ENCODE measurements at regions not wholly inside any gene's neighbourhood (a gene's known extent, or its start where the extent isn't known, plus 50 kb on each side); places are given as distances from the start of the nearest gene placed in this dataset.

DNA sequence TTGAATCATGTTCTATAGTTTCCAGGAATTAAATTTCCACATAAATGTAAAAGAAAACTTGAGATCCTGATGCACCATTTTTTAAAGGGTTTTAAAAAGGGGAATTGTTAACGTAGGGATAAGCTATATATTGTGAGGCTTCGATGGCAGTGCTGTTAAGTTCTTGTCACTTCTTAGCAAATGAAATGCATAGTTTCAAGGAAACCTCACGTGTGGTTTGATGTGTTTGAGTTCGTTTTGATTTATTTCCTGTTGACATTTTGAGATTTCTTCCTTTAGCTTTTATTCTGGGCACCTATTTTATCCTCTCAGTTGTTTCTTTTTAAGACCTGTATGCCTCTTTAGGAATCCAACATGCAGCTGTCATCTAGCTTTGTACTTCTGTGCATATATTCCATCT lies 301.0 kb downstream of the DOCK8 start:
- TF ChIP-seq, protein P1, sequence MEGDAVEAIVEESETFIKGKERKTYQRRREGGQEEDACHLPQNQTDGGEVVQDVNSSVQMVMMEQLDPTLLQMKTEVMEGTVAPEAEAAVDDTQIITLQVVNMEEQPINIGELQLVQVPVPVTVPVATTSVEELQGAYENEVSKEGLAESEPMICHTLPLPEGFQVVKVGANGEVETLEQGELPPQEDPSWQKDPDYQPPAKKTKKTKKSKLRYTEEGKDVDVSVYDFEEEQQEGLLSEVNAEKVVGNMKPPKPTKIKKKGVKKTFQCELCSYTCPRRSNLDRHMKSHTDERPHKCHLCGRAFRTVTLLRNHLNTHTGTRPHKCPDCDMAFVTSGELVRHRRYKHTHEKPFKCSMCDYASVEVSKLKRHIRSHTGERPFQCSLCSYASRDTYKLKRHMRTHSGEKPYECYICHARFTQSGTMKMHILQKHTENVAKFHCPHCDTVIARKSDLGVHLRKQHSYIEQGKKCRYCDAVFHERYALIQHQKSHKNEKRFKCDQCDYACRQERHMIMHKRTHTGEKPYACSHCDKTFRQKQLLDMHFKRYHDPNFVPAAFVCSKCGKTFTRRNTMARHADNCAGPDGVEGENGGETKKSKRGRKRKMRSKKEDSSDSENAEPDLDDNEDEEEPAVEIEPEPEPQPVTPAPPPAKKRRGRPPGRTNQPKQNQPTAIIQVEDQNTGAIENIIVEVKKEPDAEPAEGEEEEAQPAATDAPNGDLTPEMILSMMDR (IDR thresholded peaks at IDR 0.05; ENCODE audit: unreplicated experiment) = no peak
- no peaks in the 10 kb centered on the region for H3K27me3 Mint-ChIP-seq
- H3K9me3 Mint-ChIP-seq (ENCODE audit: low read depth) = peaks cover 6% of the 10 kb centered on the region
- H3K27ac Mint-ChIP-seq = peak overlapping the region; percentile 9
- no peak overlapping the region for H3K4me3 Mint-ChIP-seq (ENCODE audit: low read depth)
- DNase-seq (ENCODE audit: low spot score, unreplicated experiment) = no peak
- peaks cover 48% of the 10 kb centered on the region for H3K4me1 Mint-ChIP-seq (ENCODE audit: low read depth)
- H3K36me3 Mint-ChIP-seq (ENCODE audit: insufficient read depth) = peaks cover 8% of the 10 kb centered on the region

DNA sequence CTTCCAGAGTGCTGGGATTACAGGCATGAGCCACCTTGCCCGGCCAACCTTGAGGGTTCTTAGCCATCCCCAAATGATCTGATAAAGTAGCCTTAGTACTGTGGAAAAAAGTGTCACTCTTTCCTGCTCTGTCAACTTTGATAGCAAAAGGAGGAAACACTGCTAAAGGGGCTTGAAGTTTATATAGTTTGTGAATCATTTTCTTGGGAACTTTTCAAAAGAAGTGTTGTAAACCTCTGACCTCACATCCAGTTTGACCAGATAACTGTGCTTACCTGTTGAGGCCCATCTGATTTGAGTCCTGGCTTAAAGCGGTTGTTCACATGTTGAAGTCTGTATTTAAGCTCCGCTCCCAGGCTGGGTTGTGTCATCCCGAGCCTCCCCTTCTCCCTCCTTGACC lies 303.3 kb downstream of the DOCK8 start:
- TF ChIP-seq, protein P1 (IDR thresholded peaks at IDR 0.05; ENCODE audit: unreplicated experiment) = no peak
- Mint-ChIP-seq H3K9me3 (ENCODE audit: low read depth) (peaks cover 6% of the 10 kb centered on the region), H3K27ac (peak overlapping the region; percentile 58), H3K4me1 (ENCODE audit: low read depth) (peaks cover 45% of the 10 kb centered on the region), H3K27me3 (no peaks in the 10 kb centered on the region), H3K4me3 (ENCODE audit: low read depth) (no peak overlapping the region), H3K36me3 (ENCODE audit: insufficient read depth) (peaks cover 8% of the 10 kb centered on the region)
- no peak for DNase-seq (ENCODE audit: low spot score, unreplicated experiment)

DNA sequence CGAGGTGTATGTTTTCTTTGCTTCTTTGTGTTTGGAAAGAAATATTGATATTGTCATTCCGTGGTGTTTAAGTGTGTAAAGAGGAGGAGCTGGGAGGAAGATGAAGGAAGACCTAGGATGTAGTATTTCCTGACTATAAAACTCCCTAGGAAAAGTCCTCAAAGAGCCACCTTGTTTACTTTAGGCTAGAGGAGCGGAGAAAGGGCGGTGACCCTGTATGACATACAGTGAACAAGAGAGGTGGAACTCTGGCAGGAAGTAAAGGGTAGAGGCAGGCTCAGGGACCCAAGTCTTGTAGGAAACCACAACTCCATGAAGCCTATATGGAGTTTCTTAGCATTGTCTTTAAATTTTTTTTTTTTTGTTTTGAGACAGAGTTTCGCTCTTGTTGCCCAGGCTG lies 303.9 kb downstream of the DOCK8 start:
- no peak overlapping the region for H3K4me3 Mint-ChIP-seq (ENCODE audit: low read depth)
- H3K4me1 Mint-ChIP-seq (ENCODE audit: low read depth) = peaks cover 48% of the 10 kb centered on the region
- H3K27me3 Mint-ChIP-seq = no peaks in the 10 kb centered on the region
- H3K27ac Mint-ChIP-seq = peak overlapping the region; percentile 58
- H3K36me3 Mint-ChIP-seq (ENCODE audit: insufficient read depth) = peaks cover 6% of the 10 kb centered on the region
- peaks cover 6% of the 10 kb centered on the region for H3K9me3 Mint-ChIP-seq (ENCODE audit: low read depth)
- no peak for DNase-seq (ENCODE audit: low spot score, unreplicated experiment)
- TF ChIP-seq, protein P1 (IDR thresholded peaks at IDR 0.05; ENCODE audit: unreplicated experiment) = no peak

DNA sequence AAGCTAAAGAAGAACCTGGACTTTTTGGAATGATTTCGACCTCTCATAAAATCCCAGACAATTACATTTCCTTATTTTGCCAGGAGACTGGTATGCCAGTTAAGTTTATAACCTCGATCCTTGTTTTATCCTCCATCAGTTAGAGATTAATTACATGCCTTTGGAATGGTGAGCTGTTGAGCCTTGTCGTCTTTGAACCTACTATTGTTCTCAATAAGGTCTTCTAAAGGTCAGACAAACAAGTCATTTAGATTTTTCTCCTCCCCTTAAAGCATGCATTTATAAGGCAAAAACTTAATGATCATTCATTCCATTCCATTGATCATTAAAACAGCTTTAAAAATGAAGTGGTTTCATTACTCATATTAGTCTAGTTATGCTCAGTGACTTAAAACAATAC lies 304.9 kb downstream of the DOCK8 start:
- peaks cover 2% of the 10 kb centered on the region for H3K36me3 Mint-ChIP-seq (ENCODE audit: insufficient read depth)
- no peak for DNase-seq (ENCODE audit: low spot score, unreplicated experiment)
- TF ChIP-seq, protein P1 (IDR thresholded peaks at IDR 0.05; ENCODE audit: unreplicated experiment) = no peak
- no peak overlapping the region for H3K4me3 Mint-ChIP-seq (ENCODE audit: low read depth)
- H3K9me3 Mint-ChIP-seq (ENCODE audit: low read depth) = peaks cover 1% of the 10 kb centered on the region
- peaks cover 50% of the 10 kb centered on the region for H3K4me1 Mint-ChIP-seq (ENCODE audit: low read depth)
- H3K27ac Mint-ChIP-seq = peak overlapping the region; percentile 39
- H3K27me3 Mint-ChIP-seq = no peaks in the 10 kb centered on the region

DNA sequence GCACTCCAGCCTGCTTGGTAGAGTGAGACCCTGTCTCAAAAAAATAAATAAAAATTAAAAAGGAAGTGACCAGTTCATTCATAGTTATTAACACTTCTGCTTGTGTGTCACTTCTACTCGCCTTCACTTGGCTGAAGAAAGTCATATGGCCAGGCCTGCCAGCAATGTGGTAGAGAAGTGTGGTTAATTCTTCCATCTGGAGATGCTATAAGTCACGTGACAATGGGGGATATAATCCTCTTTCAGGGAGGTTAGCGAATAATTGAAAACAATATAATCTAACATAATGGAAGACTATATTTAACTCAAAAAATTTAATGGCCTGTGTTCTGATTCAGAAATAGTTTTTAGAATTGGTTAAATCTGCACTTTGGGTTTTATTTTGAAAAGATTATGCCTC lies 305.6 kb downstream of the DOCK8 start:
- Mint-ChIP-seq H3K4me3 (ENCODE audit: low read depth) (no peak overlapping the region), H3K27me3 (no peaks in the 10 kb centered on the region), H3K27ac (peak overlapping the region; percentile 68), H3K36me3 (ENCODE audit: insufficient read depth) (peaks cover 2% of the 10 kb centered on the region), H3K4me1 (ENCODE audit: low read depth) (peaks cover 50% of the 10 kb centered on the region), H3K9me3 (ENCODE audit: low read depth) (no peaks in the 10 kb centered on the region)
- DNase-seq (ENCODE audit: low spot score, unreplicated experiment) = no peak
- TF ChIP-seq, protein P1 (IDR thresholded peaks at IDR 0.05; ENCODE audit: unreplicated experiment) = no peak
